ENCODE measurements at regions not wholly inside any gene's neighbourhood (a gene's known extent, or its start where the extent isn't known, plus 50 kb on each side); places are given as distances from the start of the nearest gene placed in this dataset.

- TF ChIP-seq CTCF (conservative IDR thresholded peaks at IDR 0.05 in 1 of 2, IDR thresholded peaks at IDR 0.05 in 1 of 2; ENCODE audit: low read depth in 1 of 2, low read length in 2 of 2) (no peak), EZH2 (IDR thresholded peaks at IDR 0.05; ENCODE audit: low read length, missing control alignments) (no peak)
Observed at GRCh38 chr6:33521489-33522091, 58.5 kb downstream of the BAK1 start.

All from fibroblast of lung (primary cell).